Activated naive CD8-positive, alpha-beta T cell (primary cell): ENCODE measurements at regions not wholly inside any gene's neighbourhood (a gene's known extent, or its start where the extent isn't known, plus 50 kb on each side); places are given as distances from the start of the nearest gene placed in this dataset.
"Not testable (repeated sequence)": the region's sequence is repeated elsewhere in the genome, so short reads cannot be mapped to it uniquely, and the experiment has no call there.

Experiments used
- H3K27ac Mint-ChIP-seq: one replicate; pipeline ENCODE4 v1.8.0; 2021; ENCODE audit warnings: mixed read lengths
- H3K27me3 Mint-ChIP-seq: one replicate; pipeline ENCODE4 v1.8.0; 2021; ENCODE audit warnings: mixed read lengths
- H3K36me3 Mint-ChIP-seq: one replicate; pipeline ENCODE4 v1.8.0; 2021; ENCODE audit warnings: mixed read lengths
- H3K4me1 Mint-ChIP-seq: one replicate; pipeline ENCODE4 v1.8.0; 2021; ENCODE audit warnings: low read depth, mixed read lengths
- H3K4me3 Mint-ChIP-seq: one replicate; pipeline ENCODE4 v1.8.0; 2021; ENCODE audit warnings: mild to moderate bottlenecking, mixed read lengths
- H3K9me3 Mint-ChIP-seq: one replicate; pipeline ENCODE4 v1.8.0; 2021; ENCODE audit warnings: low read depth, mixed read lengths

DNA sequence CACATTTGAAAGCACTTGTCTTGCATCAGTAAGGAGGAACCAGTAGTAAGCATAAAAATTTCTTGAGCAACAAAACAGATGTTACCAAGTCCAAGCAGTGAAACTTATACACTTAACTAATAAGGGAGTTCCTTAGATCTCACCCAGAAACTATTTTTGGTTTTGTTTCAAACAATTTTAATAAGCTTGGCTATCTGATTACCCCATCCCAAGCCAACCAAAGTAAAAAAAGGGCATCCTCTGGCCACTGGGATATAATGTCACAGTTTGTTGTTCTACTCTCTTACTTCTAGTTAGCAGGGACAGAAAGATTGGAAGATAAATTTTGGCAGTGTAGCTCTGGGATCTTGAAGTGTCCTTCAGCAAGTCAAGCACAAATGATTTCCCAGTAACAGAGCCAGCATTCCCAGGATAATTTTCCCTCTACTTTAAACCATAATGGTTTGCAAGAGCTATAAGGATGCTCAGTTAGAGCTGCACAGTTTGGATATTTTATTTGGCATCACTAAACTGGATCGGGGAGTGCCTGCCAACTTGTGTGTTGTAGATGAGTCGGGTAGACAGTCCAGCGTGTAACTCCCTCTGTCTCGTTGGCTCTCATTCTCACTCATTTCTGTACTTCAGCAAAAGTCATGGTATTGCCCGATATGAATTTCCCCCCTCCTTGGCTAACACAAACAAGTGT, 161.9 kb upstream of the HMHB1 start:
- Mint-ChIP-seq H3K27me3 (peaks cover 6% of the 10 kb centered on the region), H3K4me1 (peaks cover 5% of the 10 kb centered on the region), H3K4me3 (no peak overlapping the region), H3K36me3 (no peaks in the 10 kb centered on the region), H3K27ac (no peak overlapping the region), H3K9me3 (no peaks in the 10 kb centered on the region)

DNA sequence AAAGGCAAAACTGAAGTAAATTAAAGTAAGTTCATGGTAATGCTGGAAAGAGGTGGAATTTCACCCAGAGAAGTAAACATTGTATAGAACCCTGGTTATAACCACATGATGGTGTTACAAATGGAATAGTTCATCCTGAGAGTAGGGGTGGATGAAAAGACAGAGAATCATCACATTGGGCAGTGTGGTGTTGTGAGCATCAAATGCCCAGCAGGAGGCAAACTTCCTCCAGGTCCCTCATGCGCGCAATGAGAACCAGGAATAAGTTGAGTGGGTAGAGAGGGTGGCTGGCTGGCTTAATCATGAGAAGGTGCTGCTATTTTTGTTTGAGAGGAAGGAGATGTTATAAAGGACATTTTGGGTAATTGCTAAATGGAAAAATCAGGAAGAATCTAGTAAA, 163.3 kb upstream of the HMHB1 start:
- Mint-ChIP-seq H3K9me3 (no peaks in the 10 kb centered on the region), H3K27ac (no peak overlapping the region), H3K4me1 (peaks cover 5% of the 10 kb centered on the region), H3K36me3 (no peaks in the 10 kb centered on the region), H3K27me3 (peaks cover 6% of the 10 kb centered on the region), H3K4me3 (no peak overlapping the region)

DNA sequence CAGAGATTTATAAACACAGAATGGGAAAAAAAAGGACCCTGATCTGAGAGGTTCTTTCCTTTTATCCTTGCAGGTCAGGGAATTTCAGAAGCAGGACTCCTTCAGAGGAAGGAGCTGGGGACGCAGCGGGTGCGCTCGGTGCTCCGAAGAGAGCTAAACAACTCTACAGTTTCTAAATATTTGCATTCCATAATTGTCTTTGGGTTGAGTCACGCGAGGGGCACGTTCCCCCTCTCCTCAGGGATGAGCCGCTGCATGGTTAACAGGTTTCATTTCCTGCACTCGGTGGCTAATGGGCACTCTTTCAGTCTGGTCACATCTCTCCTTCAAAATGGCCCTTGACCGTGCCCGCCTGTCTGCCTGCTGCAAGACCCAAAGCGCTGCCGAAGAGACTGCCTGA, 165.0 kb upstream of the HMHB1 start:
- H3K4me1 Mint-ChIP-seq = no peaks in the 10 kb centered on the region
- peaks cover 3% of the 10 kb centered on the region for H3K27me3 Mint-ChIP-seq
- H3K36me3 Mint-ChIP-seq = no peaks in the 10 kb centered on the region
- no peaks in the 10 kb centered on the region for H3K9me3 Mint-ChIP-seq
- H3K4me3 Mint-ChIP-seq = no peak overlapping the region
- no peak overlapping the region for H3K27ac Mint-ChIP-seq

DNA sequence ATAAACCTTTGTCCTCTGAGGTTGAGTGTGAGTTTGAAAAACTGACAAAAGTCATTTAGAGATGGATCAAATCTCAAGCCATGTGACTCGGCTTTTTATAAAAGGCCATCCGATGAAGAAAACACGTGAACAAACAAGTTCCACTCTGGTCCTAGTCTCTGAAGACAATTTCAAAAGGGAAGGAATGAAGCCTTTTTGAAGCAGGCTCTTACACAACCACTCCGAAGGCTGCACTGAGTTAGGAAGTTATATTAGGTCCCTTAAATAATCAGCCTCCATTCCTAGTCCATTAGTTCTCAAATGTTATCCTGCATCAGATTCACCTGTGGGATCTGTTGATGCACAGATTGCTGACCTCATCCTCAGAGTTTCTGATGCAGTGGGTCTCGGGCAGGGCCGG, 166.6 kb upstream of the HMHB1 start:
- Mint-ChIP-seq H3K9me3 (no peaks in the 10 kb centered on the region), H3K27ac (no peak overlapping the region), H3K4me3 (no peak overlapping the region), H3K36me3 (no peaks in the 10 kb centered on the region), H3K27me3 (peaks cover 1% of the 10 kb centered on the region), H3K4me1 (no peaks in the 10 kb centered on the region)

DNA sequence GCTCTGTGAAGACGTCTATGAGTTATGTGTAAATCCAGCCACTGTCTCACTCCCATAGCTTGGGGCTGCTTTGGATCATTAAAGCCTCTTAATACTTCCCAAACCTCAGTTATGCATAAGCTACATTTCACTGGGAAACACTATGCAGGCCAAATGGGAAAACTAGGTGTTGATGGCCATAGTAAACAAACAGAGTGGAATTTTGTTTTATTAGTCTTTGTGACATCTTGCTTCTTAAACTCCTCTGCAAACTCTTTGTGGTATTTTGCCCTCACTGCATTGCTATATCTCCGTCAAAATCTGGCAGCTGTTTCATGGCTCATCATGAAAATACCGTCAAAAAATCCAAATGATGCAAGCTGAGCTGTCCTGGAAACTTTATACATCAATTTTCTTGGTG, 167.2 kb upstream of the HMHB1 start:
- H3K4me3 Mint-ChIP-seq = no peak overlapping the region
- H3K36me3 Mint-ChIP-seq = no peaks in the 10 kb centered on the region
- no peak overlapping the region for H3K27ac Mint-ChIP-seq
- no peaks in the 10 kb centered on the region for H3K9me3 Mint-ChIP-seq
- H3K27me3 Mint-ChIP-seq = no peaks in the 10 kb centered on the region
- H3K4me1 Mint-ChIP-seq = no peaks in the 10 kb centered on the region

DNA sequence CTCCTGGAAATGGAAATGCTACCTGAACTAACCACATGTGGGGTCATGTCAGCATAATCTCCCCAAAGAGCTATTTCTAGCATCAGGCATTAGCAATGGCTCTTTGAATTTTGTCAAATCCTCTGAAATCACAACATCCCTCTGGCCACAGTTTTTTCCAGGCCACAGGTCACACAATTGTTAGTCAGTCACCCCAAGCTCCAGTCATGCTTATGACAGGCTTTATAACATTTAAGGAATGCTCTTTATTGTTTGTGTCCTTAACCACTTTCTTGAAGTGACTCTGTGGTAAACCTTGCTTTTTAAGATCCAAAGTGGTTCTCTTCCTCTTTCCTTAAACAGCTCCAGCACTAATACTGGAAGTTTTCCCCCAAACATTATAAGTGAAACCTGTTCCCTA, 169.2 kb upstream of the HMHB1 start:
- Mint-ChIP-seq H3K4me1 (no peaks in the 10 kb centered on the region), H3K27me3 (no peaks in the 10 kb centered on the region), H3K4me3 (no peak overlapping the region), H3K9me3 (no peaks in the 10 kb centered on the region), H3K27ac (no peak overlapping the region), H3K36me3 (no peaks in the 10 kb centered on the region)

DNA sequence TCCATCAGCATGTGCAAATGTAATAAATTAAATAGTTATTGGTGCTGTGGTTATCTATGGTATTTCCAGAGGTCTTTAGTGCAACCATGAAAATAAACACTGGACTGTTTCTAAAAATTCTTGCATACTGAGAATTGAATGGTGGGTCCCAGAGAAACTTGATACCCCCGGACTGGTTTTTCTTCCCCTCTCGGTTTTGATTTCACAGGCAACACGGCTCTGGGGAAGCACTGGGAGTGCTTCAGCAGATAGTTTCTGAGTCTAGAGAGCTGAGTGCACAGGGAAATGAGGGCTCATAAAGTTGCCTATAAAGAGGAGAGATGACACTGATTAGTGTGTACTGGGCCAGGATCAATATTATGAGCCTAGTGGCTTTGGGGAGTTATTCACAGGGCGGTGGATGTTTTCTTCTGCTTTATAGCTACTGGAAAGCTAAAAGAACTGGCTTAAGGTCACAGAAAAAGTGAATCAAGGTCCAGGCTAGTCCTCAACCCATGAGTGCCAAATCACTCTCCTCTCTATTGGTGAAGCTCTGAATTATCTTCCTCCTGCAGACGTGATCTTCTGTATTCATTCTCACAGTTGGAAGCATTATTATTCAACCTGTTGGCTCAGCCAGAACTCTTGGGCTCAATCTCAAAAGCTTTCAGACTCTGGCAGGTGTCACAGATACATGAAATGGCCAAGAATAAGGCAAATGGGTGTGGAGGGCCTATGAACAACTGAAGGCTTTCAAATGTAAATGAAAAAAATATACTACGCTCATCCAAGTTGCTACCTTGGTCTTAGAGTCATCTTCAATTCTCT, 170.2 kb upstream of the HMHB1 start:
- H3K4me1 Mint-ChIP-seq = no peaks in the 10 kb centered on the region
- no peaks in the 10 kb centered on the region for H3K36me3 Mint-ChIP-seq
- no peak overlapping the region for H3K4me3 Mint-ChIP-seq
- no peaks in the 10 kb centered on the region for H3K27me3 Mint-ChIP-seq
- no peak overlapping the region for H3K27ac Mint-ChIP-seq
- no peaks in the 10 kb centered on the region for H3K9me3 Mint-ChIP-seq

DNA sequence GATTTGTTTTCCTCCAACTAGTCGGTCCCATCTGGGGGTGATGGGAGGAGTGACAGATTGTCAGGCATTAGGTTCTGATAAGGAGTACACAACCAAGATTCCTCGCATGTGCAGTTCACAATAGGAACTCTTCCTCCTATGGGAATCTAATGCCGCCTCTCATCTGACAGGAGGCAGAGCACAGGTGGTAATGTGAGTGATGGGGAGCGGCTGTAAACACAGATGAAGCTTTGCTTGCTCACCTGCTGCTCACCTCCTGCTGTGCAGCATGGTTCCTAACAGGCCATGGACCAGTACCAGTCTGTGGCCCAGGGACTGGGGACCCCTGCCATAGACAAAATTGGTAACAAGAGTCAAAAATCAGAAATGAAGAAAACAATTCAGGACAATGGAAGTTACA, 173.3 kb upstream of the HMHB1 start:
- H3K36me3 Mint-ChIP-seq = no peaks in the 10 kb centered on the region
- no peak overlapping the region for H3K4me3 Mint-ChIP-seq
- H3K9me3 Mint-ChIP-seq = no peaks in the 10 kb centered on the region
- no peaks in the 10 kb centered on the region for H3K27me3 Mint-ChIP-seq
- H3K4me1 Mint-ChIP-seq = no peaks in the 10 kb centered on the region
- H3K27ac Mint-ChIP-seq = no peak overlapping the region

DNA sequence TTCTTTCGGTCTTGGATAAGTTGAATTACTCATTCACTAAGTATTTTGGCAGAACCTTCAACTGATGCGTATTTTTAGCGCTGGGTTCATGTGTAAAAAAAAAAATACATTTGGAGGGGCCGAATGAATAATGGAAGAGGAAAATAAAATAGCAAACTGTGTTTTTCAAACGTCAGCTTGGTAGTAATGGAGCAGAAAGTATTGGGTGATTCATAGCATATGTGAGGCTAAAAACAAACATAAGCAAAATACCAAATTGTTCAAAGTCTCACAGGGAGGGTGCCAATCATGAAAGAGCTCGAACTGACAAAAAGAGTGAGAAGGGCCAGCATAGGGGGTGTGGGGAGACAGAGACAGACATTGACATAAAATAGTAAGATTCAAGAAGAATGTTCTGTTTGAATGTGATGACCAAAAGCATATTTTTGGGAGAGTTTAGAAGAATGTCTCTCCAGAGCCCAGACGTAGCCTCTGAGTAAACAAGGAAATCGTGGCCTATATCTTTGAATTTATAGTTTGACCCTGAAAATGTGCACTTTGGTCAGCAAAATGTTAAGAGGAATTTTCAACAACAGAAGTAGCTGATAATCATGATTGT, 174.9 kb upstream of the HMHB1 start:
- Mint-ChIP-seq H3K27ac (no peak overlapping the region), H3K4me1 (no peaks in the 10 kb centered on the region), H3K36me3 (no peaks in the 10 kb centered on the region), H3K4me3 (no peak overlapping the region), H3K27me3 (no peaks in the 10 kb centered on the region), H3K9me3 (no peaks in the 10 kb centered on the region)

DNA sequence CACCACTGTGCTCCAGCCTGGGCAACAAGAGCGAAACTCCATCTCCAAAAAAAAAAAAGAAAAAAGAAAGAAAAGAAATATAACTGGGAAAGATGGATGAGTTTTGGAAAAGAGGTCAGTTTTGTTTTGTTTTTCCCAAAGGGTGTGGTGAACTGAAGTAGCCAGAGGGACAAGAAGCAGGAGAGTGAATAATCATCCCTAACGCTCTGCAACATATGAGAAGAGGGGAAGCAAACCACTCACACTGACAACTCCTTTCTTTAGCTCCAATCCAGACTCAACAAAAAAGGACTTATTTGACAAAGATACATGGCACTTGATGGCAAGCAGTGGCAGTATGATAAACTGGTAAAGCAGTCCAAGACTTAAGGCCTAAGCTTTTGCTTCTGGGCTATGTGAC, 176.1 kb upstream of the HMHB1 start:
- H3K27me3 Mint-ChIP-seq = no peaks in the 10 kb centered on the region
- no peaks in the 10 kb centered on the region for H3K4me1 Mint-ChIP-seq
- H3K36me3 Mint-ChIP-seq = no peaks in the 10 kb centered on the region
- H3K4me3 Mint-ChIP-seq = no peak overlapping the region
- no peaks in the 10 kb centered on the region for H3K9me3 Mint-ChIP-seq
- H3K27ac Mint-ChIP-seq = no peak overlapping the region

DNA sequence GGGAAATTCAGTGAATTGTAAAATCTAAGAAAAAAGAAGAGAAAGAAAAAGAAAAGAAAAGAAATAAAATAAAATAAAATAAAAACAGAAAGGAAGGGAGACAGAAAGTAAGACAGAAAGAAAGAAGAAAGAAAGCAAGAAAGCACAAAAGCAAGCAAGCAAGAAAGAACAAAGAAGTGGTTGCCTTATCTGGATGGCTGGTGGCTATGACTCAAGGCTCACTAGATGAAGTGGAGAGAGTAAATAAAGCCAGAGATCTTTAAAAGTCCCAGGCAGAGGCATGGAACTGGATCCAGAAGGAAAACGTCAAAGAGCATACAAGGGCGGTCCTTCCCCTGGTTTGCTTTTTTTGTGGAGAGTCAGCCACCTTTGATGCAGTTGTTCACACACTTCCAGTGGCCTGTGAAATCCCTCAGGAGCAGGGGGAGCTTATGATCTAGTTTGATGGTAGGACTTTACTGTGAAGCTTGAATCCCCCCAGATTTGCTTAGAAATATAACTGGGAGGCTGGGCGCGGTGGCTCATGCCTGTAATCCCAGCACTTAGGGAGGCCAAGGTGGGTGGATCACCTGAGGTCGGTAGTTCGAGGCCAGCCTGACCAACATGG, 176.7 kb upstream of the HMHB1 start:
- no peak overlapping the region for H3K4me3 Mint-ChIP-seq
- no peak overlapping the region for H3K27ac Mint-ChIP-seq
- H3K36me3 Mint-ChIP-seq = no peaks in the 10 kb centered on the region
- H3K9me3 Mint-ChIP-seq = no peaks in the 10 kb centered on the region
- no peaks in the 10 kb centered on the region for H3K4me1 Mint-ChIP-seq
- H3K27me3 Mint-ChIP-seq = no peaks in the 10 kb centered on the region

DNA sequence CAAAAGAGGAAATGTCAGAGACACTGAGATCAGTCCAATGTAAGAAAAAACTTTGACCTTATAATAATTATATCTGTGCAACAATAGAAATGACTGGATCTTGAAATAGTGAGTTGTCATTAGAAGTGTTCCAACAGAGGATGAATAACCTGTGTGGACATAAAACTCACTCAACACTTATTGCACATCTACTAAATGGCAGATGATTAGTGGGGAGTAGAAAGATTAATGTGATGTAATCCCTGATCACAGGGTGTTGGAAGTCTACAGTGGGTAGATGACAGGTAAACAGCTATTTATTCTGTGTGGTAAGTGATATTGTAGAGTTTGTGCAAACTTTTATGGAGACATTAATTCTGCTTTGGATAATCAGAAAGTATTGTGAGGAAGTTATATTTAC, 177.3 kb upstream of the HMHB1 start:
- no peaks in the 10 kb centered on the region for H3K9me3 Mint-ChIP-seq
- H3K27ac Mint-ChIP-seq = no peak overlapping the region
- no peaks in the 10 kb centered on the region for H3K4me1 Mint-ChIP-seq
- H3K27me3 Mint-ChIP-seq = no peaks in the 10 kb centered on the region
- H3K36me3 Mint-ChIP-seq = no peaks in the 10 kb centered on the region
- no peak overlapping the region for H3K4me3 Mint-ChIP-seq

DNA sequence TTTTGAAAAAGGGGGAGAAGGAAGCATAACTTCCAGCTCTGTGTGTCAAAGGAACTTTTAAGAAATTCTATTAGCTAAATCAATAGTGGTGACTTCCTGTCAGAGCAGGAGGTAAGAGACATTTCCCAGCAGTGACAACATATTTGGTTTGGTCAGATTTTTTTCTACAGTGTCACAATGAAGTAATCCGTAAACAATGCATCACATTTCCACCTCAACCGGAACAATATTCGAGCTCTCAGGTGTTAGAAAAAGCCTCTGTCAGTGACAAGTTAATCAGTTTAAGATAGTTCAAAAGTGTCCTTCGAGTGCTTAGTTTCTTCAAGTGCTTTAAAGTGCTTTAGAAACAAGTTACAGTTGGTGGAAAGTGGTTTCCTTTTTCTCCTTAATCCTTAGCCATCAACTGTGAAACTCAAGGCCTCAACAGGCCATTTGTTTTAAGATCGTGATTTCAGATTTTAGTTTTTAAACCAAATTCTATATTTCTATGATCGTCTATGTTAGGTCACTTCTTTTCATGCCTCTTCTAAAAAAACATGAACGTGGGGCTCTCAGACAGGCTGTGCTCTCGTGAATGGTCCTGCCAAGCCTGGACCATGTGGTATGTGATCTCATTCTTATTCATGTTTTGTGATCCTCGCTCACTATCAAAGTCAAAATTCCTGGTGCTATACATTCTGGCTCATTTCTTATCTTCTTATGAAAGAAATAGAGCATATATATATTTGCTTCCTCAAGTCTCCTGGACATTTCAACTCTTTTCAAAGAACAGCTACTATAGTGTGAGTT, 181.9 kb upstream of the HMHB1 start:
- no peaks in the 10 kb centered on the region for H3K4me1 Mint-ChIP-seq
- H3K27me3 Mint-ChIP-seq = no peaks in the 10 kb centered on the region

DNA sequence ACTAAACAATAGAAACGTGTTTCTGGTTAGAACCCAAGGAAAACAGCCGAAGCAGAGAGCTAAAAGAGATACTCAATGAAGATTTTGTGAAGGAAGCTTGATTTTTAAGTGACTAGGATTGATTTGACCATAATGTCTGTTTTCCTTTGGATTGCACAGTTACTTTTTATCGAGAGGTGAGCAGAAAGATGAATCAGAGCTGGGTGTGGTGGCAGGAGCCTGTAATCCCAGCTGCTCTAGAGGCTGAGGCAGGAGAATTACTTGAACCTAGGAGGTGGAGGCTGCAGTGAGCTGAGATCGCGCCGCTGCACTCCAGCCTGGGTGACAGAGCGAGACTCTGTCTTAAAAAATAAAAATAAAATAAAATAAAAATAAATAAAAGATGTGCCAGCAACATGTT, 186.9 kb upstream of the HMHB1 start:
- H3K36me3 Mint-ChIP-seq, H3K4me1 Mint-ChIP-seq, H3K27me3 Mint-ChIP-seq, H3K27ac Mint-ChIP-seq, H3K4me3 Mint-ChIP-seq, H3K9me3 Mint-ChIP-seq: not testable (repeated sequence)

More for the DNA sequence above, 181.9 kb upstream of the HMHB1 start:
- Mint-ChIP-seq H3K27ac (no peak overlapping the region), H3K4me3 (no peak overlapping the region), H3K9me3 (no peaks in the 10 kb centered on the region), H3K36me3 (no peaks in the 10 kb centered on the region)

DNA sequence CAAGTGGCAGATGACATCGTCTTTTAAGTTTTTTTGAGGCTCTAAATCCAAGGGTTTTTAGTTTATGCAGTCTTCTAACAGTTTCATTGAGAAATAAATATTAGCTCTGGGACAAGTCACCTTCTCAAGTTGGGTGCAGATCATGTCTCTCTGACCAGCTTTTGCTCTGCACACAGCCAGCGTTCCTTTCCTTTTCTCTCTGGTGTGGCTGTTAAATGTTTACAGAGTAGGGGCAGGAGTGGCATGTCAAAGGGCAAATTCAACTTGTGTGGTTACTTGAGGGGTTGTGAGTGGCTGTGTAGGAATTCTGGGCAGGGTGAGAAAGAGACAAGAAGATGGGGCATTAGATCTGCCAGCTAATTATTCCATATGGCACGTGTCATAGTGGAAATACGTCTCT, 187.5 kb upstream of the HMHB1 start:
- H3K27ac Mint-ChIP-seq = no peak overlapping the region

More for the DNA sequence above, 187.5 kb upstream of the HMHB1 start:
- no peak overlapping the region for H3K4me3 Mint-ChIP-seq
- H3K36me3 Mint-ChIP-seq = no peaks in the 10 kb centered on the region
- no peaks in the 10 kb centered on the region for H3K9me3 Mint-ChIP-seq
- H3K4me1 Mint-ChIP-seq = no peaks in the 10 kb centered on the region
- peaks cover 4% of the 10 kb centered on the region for H3K27me3 Mint-ChIP-seq
